CD4-positive, alpha-beta T cell (primary cell): ENCODE measurements at regions not wholly inside any gene's neighbourhood (a gene's known extent, or its start where the extent isn't known, plus 50 kb on each side); places are given as distances from the start of the nearest gene placed in this dataset.

Source experiments
- ATAC-seq: fragments of 200-7000 bp; cut with Tn5 transposase; one replicate; pipeline ENCODE4 v1.10.0; 2022; ENCODE audit warnings: mild to moderate bottlenecking; ENCODE audit not compliant: poor library complexity
- CTCF ChIA-PET: fragments of 350-600 bp; sonication (Branson Sonifier 250); formaldehyde crosslinking; loops from one replicate; lab custom pipeline; 2021; ENCODE audit warnings: antibody characterized with exemption, inconsistent platforms; lab: Charles Lee
- POLR2A ChIA-PET: fragments of 350-600 bp; sonication (Branson Sonifier 250); formaldehyde crosslinking; loops from one replicate; lab custom pipeline; 2021; ENCODE audit warnings: antibody characterized with exemption, inconsistent platforms; lab: Charles Lee
- DNase-seq, 14 experiments: peaks; one replicate each; pipeline ENCODE4 v3.0.0-alpha.2; 2013 to 2020; ENCODE audit warnings: mixed read lengths in 2 of 14
- H3K27ac ChIP-seq, 2 donors: one replicate each; pipeline versions ENCODE4 v1.5.1 to v1.7.0; 2013; ENCODE audit warnings: low read length in 2 of 2, low read depth in 1 of 2, mild to moderate bottlenecking in 1 of 2
- H3K27me3 ChIP-seq, 2 experiments: 1 replicate in 1 of 2; 2 replicates in 1 of 2; pipeline versions ENCODE4 v1.6.1 to v1.7.0; 2013; ENCODE audit warnings: low read length in 2 of 2, control low read depth in 1 of 2, mild to moderate bottlenecking in 1 of 2, moderate library complexity in 1 of 2; ENCODE audit not compliant: insufficient read depth in 2 of 2, control insufficient read depth in 1 of 2
- H3K36me3 ChIP-seq: one replicate; pipeline ENCODE4 v1.6.1; 2013; ENCODE audit warnings: low read length, control low read depth; ENCODE audit not compliant: insufficient read depth
- H3K4me1 ChIP-seq: one replicate; pipeline ENCODE4 v1.6.1; 2013; ENCODE audit warnings: low read length, control low read depth; ENCODE audit not compliant: insufficient read depth
- H3K4me3 ChIP-seq: one replicate; pipeline ENCODE4 v1.5.1; 2013; ENCODE audit warnings: mild to moderate bottlenecking, low read length, moderate library complexity
- H3K9me3 ChIP-seq, 2 experiments: 1 replicate in 1 of 2; 2 replicates in 1 of 2; pipeline versions ENCODE4 v1.6.1 to v1.7.0; 2013; ENCODE audit warnings: low read length in 2 of 2, mild to moderate bottlenecking in 2 of 2, control low read depth in 1 of 2, moderate library complexity in 1 of 2; ENCODE audit not compliant: control insufficient read depth in 1 of 2, insufficient read depth in 1 of 2
- H3K27ac Mint-ChIP-seq: one replicate; pipeline ENCODE4 v1.8.0; 2020; ENCODE audit warnings: mixed read lengths
- H3K27me3 Mint-ChIP-seq: one replicate; pipeline ENCODE4 v1.8.0; 2021; ENCODE audit warnings: mixed read lengths
- H3K36me3 Mint-ChIP-seq: one replicate; pipeline ENCODE4 v1.8.0; 2021; ENCODE audit warnings: low read depth, mixed read lengths
- H3K4me1 Mint-ChIP-seq: one replicate; pipeline ENCODE4 v1.8.0; 2021; ENCODE audit warnings: low read depth, mixed read lengths
- H3K4me3 Mint-ChIP-seq: one replicate; pipeline ENCODE4 v1.8.0; 2020; ENCODE audit warnings: mild to moderate bottlenecking, mixed read lengths
- H3K9me3 Mint-ChIP-seq: one replicate; pipeline ENCODE4 v1.8.0; 2020; ENCODE audit warnings: mixed read lengths
- intact Hi-C, 2 experiments: fragments of 100-400 bp; cut with DNase I in 1 of 2; cut with micrococcal nuclease in 1 of 2; formaldehyde crosslinking; loops; one replicate each; pipeline versions ENCODE4 v1.15.1 to v1.9.0; 2023 to 2025; cut with DNase I, micrococcal nuclease
- TF ChIP-seq, protein P1 (sequence below): fragments of 200-600 bp; IDR thresholded peaks from one replicate; pipeline ENCODE4 v1.8.0; 2022; ENCODE audit warnings: antibody characterized with exemption, mild to moderate bottlenecking

GRCh38 chr4:170248576-170248975, 158.8 kb upstream of the AADAT start:
- Histone ChIP-seq H3K4me1 (no peaks in the 10 kb centered on the region), H3K36me3 (no peaks in the 10 kb centered on the region), H3K9me3 (peaks cover 0 to 3% of the 10 kb centered on the region in 2 experiments), H3K27ac (no peak overlapping the region), H3K4me3 (no peak overlapping the region), H3K27me3 (no peaks in the 10 kb centered on the region)
- no peak for DNase-seq
- Mint-ChIP-seq H3K9me3 (peaks cover 3% of the 10 kb centered on the region), H3K4me3 (no peak overlapping the region), H3K27me3 (no peaks in the 10 kb centered on the region), H3K4me1 (no peaks in the 10 kb centered on the region), H3K27ac (no peak overlapping the region), H3K36me3 (no peaks in the 10 kb centered on the region)
- ChIA-PET POLR2A (no interaction called here), CTCF (interaction anchor here (0.8 kb wide), 1 partner anchor 12 kb away, joined by 3 read pairs; no protein-coding TSS in a partner anchor)
- ATAC-seq, result no peak
- TF ChIP-seq, protein P1, sequence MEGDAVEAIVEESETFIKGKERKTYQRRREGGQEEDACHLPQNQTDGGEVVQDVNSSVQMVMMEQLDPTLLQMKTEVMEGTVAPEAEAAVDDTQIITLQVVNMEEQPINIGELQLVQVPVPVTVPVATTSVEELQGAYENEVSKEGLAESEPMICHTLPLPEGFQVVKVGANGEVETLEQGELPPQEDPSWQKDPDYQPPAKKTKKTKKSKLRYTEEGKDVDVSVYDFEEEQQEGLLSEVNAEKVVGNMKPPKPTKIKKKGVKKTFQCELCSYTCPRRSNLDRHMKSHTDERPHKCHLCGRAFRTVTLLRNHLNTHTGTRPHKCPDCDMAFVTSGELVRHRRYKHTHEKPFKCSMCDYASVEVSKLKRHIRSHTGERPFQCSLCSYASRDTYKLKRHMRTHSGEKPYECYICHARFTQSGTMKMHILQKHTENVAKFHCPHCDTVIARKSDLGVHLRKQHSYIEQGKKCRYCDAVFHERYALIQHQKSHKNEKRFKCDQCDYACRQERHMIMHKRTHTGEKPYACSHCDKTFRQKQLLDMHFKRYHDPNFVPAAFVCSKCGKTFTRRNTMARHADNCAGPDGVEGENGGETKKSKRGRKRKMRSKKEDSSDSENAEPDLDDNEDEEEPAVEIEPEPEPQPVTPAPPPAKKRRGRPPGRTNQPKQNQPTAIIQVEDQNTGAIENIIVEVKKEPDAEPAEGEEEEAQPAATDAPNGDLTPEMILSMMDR, result no peak
- intact Hi-C loops, result no loop called here

DNA sequence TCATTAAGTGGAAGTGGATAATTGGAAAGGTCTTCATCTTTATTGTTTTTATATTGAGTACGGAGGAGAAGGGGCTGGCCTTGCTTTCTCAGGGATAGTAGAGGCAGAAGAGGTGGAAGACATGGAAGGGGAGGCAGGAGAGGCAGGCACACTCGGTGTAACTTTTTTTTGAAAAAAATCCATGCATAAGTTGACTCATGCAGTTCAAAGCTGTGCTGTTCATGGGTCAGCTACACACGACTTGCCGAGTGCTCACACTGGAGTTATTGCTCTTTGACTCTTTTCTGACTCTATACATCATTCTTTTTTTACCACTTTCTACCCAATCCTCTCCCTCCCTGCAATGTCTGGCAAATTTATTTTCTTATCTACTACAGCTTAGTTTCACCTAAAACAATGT, 158.3 kb upstream of the AADAT start:
- ATAC-seq (no peak), DNase-seq (no peak)
- intact Hi-C loops, result no loop called here
- ChIA-PET POLR2A (no interaction called here), CTCF (no interaction called here)
- Histone ChIP-seq H3K27ac (no peak overlapping the region), H3K4me1 (no peaks in the 10 kb centered on the region), H3K4me3 (no peak overlapping the region), H3K9me3 (peaks cover 0 to 3% of the 10 kb centered on the region in 2 experiments), H3K36me3 (no peaks in the 10 kb centered on the region), H3K27me3 (no peaks in the 10 kb centered on the region)
- Mint-ChIP-seq H3K27ac (no peak overlapping the region), H3K9me3 (peaks cover 3% of the 10 kb centered on the region), H3K4me3 (no peak overlapping the region), H3K4me1 (no peaks in the 10 kb centered on the region), H3K27me3 (no peaks in the 10 kb centered on the region), H3K36me3 (no peaks in the 10 kb centered on the region)
- TF ChIP-seq, protein P1, result no peak

- Histone ChIP-seq H3K27me3 (no peaks in the 10 kb centered on the region), H3K36me3 (no peaks in the 10 kb centered on the region), H3K4me1 (no peaks in the 10 kb centered on the region), H3K27ac (no peak overlapping the region), H3K4me3 (no peak overlapping the region), H3K9me3 (peaks cover 0 to 3% of the 10 kb centered on the region in 2 experiments)
- no peak for ATAC-seq
- Mint-ChIP-seq H3K36me3 (no peaks in the 10 kb centered on the region), H3K4me1 (no peaks in the 10 kb centered on the region), H3K4me3 (no peak overlapping the region), H3K27me3 (no peaks in the 10 kb centered on the region), H3K9me3 (peaks cover 3% of the 10 kb centered on the region), H3K27ac (no peak overlapping the region)
- DNase-seq, result no peak
- POLR2A ChIA-PET, result no interaction called here
- intact Hi-C loops, result no loop called here
- CTCF ChIA-PET, result interaction anchor here (1.4 kb wide), 1 partner anchor 14 kb away, joined by 3 read pairs; no protein-coding TSS in a partner anchor
- TF ChIP-seq, protein P1, result no peak
Measured at GRCh38 chr4:170247596-170247995, 157.8 kb upstream of the AADAT start.
